Psoas muscle (tissue), 7 donors: ENCODE measurements at regions not wholly inside any gene's neighbourhood (a gene's known extent, or its start where the extent isn't known, plus 50 kb on each side); places are given as distances from the start of the nearest gene placed in this dataset.
"Not testable (repeated sequence)": the region's sequence is repeated elsewhere in the genome, so short reads cannot be mapped to it uniquely, and the experiment has no call there.

ENCODE experiments used
- ATAC-seq, 4 donors: fragments of 200-7000 bp; cut with Tn5 transposase; one replicate each; pipeline ENCODE4 v1.9.1; 2020; ENCODE audit warnings: moderate library complexity in 3 of 4, mild to moderate bottlenecking in 2 of 4
- DNase-seq, 2 donors: peaks; one replicate each; pipeline ENCODE4 v3.0.0-alpha.2; 2020
- H3K27ac ChIP-seq: fragments of 200-600 bp; one replicate; pipeline ENCODE4 v1.8.0; 2022
- H3K27me3 ChIP-seq, 3 donors: fragments of 200-600 bp in 1 of 3; one replicate each; pipeline versions ENCODE4 v1.6.1 to v1.8.0; 2013 to 2022; ENCODE audit warnings: low read length in 2 of 3, mild to moderate bottlenecking in 2 of 3, moderate library complexity in 1 of 3; ENCODE audit not compliant: insufficient read depth in 3 of 3
- H3K36me3 ChIP-seq, 2 donors: fragments of 200-600 bp in 1 of 2; one replicate each; pipeline versions ENCODE4 v1.6.1 to v1.8.0; 2013 to 2022; ENCODE audit warnings: low read depth in 1 of 2, mild to moderate bottlenecking in 1 of 2, moderate library complexity in 1 of 2; ENCODE audit not compliant: insufficient read depth in 1 of 2
- H3K4me1 ChIP-seq: fragments of 200-600 bp; one replicate; pipeline ENCODE4 v1.8.0; 2022
- H3K4me3 ChIP-seq: fragments of 200-600 bp; one replicate; pipeline ENCODE4 v1.8.0; 2022; ENCODE audit warnings: mild to moderate bottlenecking
- H3K9me3 ChIP-seq: fragments of 200-600 bp; one replicate; pipeline ENCODE4 v1.8.0; 2022
- WGBS, 3 donors: extraction: QIAGEN DNeasy Blood & Tissue Kit; methylation state at CpG; one replicate each; pipeline versions ENCODE4 v1.1.6 to v1.1.7; 2013; 5-methylcytosine and 5-hydroxymethylcytosine counted together
- intact Hi-C, 2 donors: fragments of 100-400 bp; cut with DNase I; formaldehyde crosslinking; loops; one replicate each; pipeline versions ENCODE4 v1.11.0 to v1.14.2; 2022
- TF ChIP-seq, protein P1 (sequence below): fragments of 200-600 bp; IDR thresholded peaks from one replicate; pipeline ENCODE4 v1.8.0; 2022; ENCODE audit warnings: antibody characterized with exemption
- donor health status: healthy with polysubstance abuse.
- donor health status: DM: no; HTN: no; CAD: no; lungs with moderate emphysema.
- donor health status: Bipolar disorder and iron deficiency.
- donor health status: healthy.
- donor health status: DM: yes; HTN: yes; CAD: no.
- donor health status: DM: no; HTN: no; CAD: no.
- donor health status: DM: yes; HTN: yes; CAD: no.

DNA sequence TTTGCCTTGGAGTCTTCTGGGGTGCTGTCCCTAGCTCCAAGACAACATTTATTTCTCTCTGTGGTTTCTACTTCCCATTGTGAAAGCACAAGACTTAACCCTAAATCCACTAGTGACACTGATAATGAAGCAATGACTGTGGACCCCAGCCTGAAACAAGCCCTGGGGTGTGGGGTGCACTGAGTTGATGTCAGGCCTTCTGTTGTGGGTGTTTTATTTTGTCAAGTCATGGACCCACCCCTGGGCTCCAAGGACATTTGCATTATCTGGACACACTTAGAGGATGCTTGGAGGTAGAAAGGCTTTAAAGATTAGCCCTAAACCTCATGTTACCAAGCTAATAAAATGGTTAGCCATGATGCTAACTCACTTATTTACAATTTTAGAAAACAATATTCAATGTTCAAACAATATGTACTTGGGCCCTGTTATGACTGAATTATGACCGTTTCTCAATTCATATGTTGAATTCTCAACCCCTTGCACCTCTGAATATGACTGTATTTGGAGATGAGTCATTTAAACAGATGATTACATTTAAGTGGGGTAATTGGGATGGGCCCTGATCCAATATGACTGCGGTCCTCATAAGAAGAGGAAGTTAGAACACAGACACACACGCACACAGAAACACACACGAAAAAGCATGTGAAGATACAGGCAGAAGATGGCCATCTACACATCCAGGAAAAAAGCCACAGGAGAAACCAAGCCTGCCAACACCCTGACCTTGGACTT is 137.2 kb upstream of the IGFBP3 start:
- 92 to 96% (median 93%) methylated on average over 4 of the region's 4 CpGs for WGBS, 3 donors
- TF ChIP-seq, protein P1, sequence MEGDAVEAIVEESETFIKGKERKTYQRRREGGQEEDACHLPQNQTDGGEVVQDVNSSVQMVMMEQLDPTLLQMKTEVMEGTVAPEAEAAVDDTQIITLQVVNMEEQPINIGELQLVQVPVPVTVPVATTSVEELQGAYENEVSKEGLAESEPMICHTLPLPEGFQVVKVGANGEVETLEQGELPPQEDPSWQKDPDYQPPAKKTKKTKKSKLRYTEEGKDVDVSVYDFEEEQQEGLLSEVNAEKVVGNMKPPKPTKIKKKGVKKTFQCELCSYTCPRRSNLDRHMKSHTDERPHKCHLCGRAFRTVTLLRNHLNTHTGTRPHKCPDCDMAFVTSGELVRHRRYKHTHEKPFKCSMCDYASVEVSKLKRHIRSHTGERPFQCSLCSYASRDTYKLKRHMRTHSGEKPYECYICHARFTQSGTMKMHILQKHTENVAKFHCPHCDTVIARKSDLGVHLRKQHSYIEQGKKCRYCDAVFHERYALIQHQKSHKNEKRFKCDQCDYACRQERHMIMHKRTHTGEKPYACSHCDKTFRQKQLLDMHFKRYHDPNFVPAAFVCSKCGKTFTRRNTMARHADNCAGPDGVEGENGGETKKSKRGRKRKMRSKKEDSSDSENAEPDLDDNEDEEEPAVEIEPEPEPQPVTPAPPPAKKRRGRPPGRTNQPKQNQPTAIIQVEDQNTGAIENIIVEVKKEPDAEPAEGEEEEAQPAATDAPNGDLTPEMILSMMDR = no peak
- intact Hi-C loops = no loop called here

DNA sequence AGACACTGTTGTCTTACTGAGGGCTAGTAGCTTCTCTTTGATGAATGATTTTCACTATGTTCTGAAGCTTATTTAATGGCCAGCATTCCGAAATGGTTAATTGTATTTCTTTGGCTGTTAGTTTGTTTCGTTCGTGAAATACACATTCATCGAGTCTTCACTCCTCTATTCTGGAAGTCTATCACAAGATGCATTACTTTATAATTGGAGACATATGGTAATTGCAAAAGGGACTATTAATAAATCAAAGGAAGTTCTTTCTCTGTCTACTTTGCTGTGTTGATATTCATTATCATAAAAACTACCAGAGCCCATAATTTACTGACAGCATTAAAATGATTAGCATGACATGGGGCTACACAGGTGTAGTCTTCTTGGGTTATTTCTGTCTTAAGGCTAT is 133.8 kb upstream of the IGFBP3 start:
- Histone ChIP-seq H3K36me3 (no peaks in the 10 kb centered on the region), H3K27me3 (no peaks in the 10 kb centered on the region), H3K9me3 (no peaks in the 10 kb centered on the region), H3K4me1 (no peaks in the 10 kb centered on the region), H3K27ac (no peak overlapping the region), H3K4me3 (no peak overlapping the region)
- intact Hi-C loops = no loop called here
- DNase-seq (no peak), ATAC-seq (no peak)
- TF ChIP-seq, protein P1 = no peak
- 65 to 74% (median 73%) methylated on average over 4 of the region's 4 CpGs for WGBS, 3 donors

More for the DNA sequence above, 137.2 kb upstream of the IGFBP3 start:
- no peak for ATAC-seq
- Histone ChIP-seq H3K9me3 (no peaks in the 10 kb centered on the region), H3K27ac (no peak overlapping the region), H3K4me3 (no peak overlapping the region), H3K4me1 (no peaks in the 10 kb centered on the region), H3K27me3 (no peaks in the 10 kb centered on the region), H3K36me3 (no peaks in the 10 kb centered on the region)
- DNase-seq = no peak

GRCh38 chr7:46054272-46054671 is 133.2 kb upstream of the IGFBP3 start:
- peak in 1 of 4 donors; percentile 35 for ATAC-seq
- Histone ChIP-seq H3K9me3 (no peaks in the 10 kb centered on the region), H3K36me3 (no peaks in the 10 kb centered on the region), H3K27ac (no peak overlapping the region), H3K4me3 (no peak overlapping the region), H3K27me3 (no peaks in the 10 kb centered on the region), H3K4me1 (no peaks in the 10 kb centered on the region)
- intact Hi-C loops = no loop called here
- no peak for DNase-seq
- TF ChIP-seq, protein P1 = no peak
- 23 to 37% (median 34%) methylated on average over 2 of the region's 2 CpGs for whole genome bisulfite sequencing, 3 donors

DNA sequence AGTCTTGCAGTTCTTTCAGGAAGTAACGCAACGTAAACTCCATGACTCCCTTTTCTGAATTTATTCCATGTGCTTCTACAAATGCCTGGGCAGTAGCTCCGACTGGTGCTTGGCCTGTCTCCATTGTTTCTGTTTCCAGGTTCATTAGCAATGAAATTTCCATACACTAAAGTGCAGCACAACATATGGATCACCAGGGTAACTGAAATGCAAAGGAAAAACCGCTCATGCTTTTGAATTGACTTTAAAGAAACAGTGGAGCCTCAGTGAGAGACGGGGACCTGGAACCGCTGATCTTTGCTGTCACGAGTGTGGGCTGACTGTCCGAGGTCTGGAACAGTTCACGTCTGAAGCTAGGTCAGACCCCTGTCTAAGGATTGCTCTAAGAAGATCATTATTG is 126.5 kb upstream of the IGFBP3 start:
- Histone ChIP-seq H3K27ac (no peak overlapping the region), H3K36me3 (no peaks in the 10 kb centered on the region), H3K4me3 (no peak overlapping the region), H3K27me3 (no peaks in the 10 kb centered on the region), H3K9me3 (no peaks in the 10 kb centered on the region), H3K4me1 (no peaks in the 10 kb centered on the region)
- 80 to 87% (median 85%) methylated on average over 9 of the region's 9 CpGs for WGBS, 3 donors
- DNase-seq (no peak), ATAC-seq (no peak)
- intact Hi-C loops = no loop called here
- TF ChIP-seq, protein P1 = no peak

- H3K4me1 ChIP-seq, DNase-seq, H3K36me3 ChIP-seq, ATAC-seq, H3K27ac ChIP-seq, H3K27me3 ChIP-seq, H3K4me3 ChIP-seq, H3K9me3 ChIP-seq, intact Hi-C loops: not testable (repeated sequence)
- WGBS, 3 donors = 48 to 69% (median 65%) methylated on average over 6 of the region's 6 CpGs
Measured at GRCh38 chr7:46043338-46043737, 122.3 kb upstream of the IGFBP3 start.

- H3K27ac ChIP-seq, H3K4me1 ChIP-seq, H3K27me3 ChIP-seq, ATAC-seq, DNase-seq, H3K36me3 ChIP-seq, H3K9me3 ChIP-seq, H3K4me3 ChIP-seq, intact Hi-C loops: not testable (repeated sequence)
- WGBS, 3 donors = 58 to 67% (median 62%) methylated on average over 1 of the region's 1 CpG
Measured at GRCh38 chr7:46039813-46040212, 118.7 kb upstream of the IGFBP3 start.
